Non-pigmented ciliary epithelial cell (primary cell): ENCODE measurements at regions not wholly inside any gene's neighbourhood (a gene's known extent, or its start where the extent isn't known, plus 50 kb on each side); places are given as distances from the start of the nearest gene placed in this dataset.
A peak's percentile ranks its signal among the peaks of the same experiment; 100 is the strongest.
"Not testable (repeated sequence)": the region's sequence is repeated elsewhere in the genome, so short reads cannot be mapped to it uniquely, and the experiment has no call there.

Source experiments
- DNase-seq: peaks from one replicate; pipeline ENCODE4 v3.0.0-alpha.2; 2010; ENCODE audit warnings: low read depth

GRCh38 chr10:4262870-4263600, 478.0 kb upstream of the KLF6 start:
- DNase-seq = no peak

GRCh38 chr10:4262449-4262848, 477.4 kb upstream of the KLF6 start:
- no peak for DNase-seq

GRCh38 chr10:4260483-4261124, 475.6 kb upstream of the KLF6 start:
- DNase-seq = no peak

- no peak for DNase-seq
Observed at GRCh38 chr10:4257939-4258465, 473.0 kb upstream of the KLF6 start.

GRCh38 chr10:4256971-4257370, 472.0 kb upstream of the KLF6 start:
- no peak for DNase-seq

GRCh38 chr10:4255751-4256150, 470.7 kb upstream of the KLF6 start:
- no peak for DNase-seq

- peak; percentile 91 for DNase-seq
Observed at GRCh38 chr10:4254101-4254994, 469.3 kb upstream of the KLF6 start.

GRCh38 chr10:4252701-4253100, 467.7 kb upstream of the KLF6 start:
- DNase-seq = no peak

- DNase-seq = no peak
Observed at GRCh38 chr10:4250587-4250887, 465.5 kb upstream of the KLF6 start.

- DNase-seq = no peak
Observed at GRCh38 chr10:4249841-4250586, 465.0 kb upstream of the KLF6 start.

- DNase-seq = no peak
Observed at GRCh38 chr10:4247379-4247778, 462.4 kb upstream of the KLF6 start.

GRCh38 chr10:4246881-4247358, 461.9 kb upstream of the KLF6 start:
- DNase-seq = peak; percentile 91

- peak; percentile 99 for DNase-seq
Observed at GRCh38 chr10:4243651-4244050, 458.6 kb upstream of the KLF6 start.

GRCh38 chr10:4243169-4243568, 458.2 kb upstream of the KLF6 start:
- DNase-seq = no peak

- DNase-seq = peak; percentile 90
Observed at GRCh38 chr10:4242561-4243035, 457.6 kb upstream of the KLF6 start.

- DNase-seq = peak; percentile 100
Observed at GRCh38 chr10:4241724-4242345, 456.8 kb upstream of the KLF6 start.

GRCh38 chr10:4240608-4241197, 455.7 kb upstream of the KLF6 start:
- DNase-seq = peak; percentile 75

- no peak for DNase-seq
Observed at GRCh38 chr10:4239186-4239585, 454.2 kb upstream of the KLF6 start.

- DNase-seq = not testable (repeated sequence)
Observed at GRCh38 chr10:4236905-4237304, 451.9 kb upstream of the KLF6 start.

GRCh38 chr10:4234661-4235060, 449.7 kb upstream of the KLF6 start:
- DNase-seq = no peak

GRCh38 chr10:4231439-4231838, 446.4 kb upstream of the KLF6 start:
- no peak for DNase-seq
